ENCODE measurements at regions not wholly inside any gene's neighbourhood (a gene's known extent, or its start where the extent isn't known, plus 50 kb on each side); places are given as distances from the start of the nearest gene placed in this dataset.

DNA sequence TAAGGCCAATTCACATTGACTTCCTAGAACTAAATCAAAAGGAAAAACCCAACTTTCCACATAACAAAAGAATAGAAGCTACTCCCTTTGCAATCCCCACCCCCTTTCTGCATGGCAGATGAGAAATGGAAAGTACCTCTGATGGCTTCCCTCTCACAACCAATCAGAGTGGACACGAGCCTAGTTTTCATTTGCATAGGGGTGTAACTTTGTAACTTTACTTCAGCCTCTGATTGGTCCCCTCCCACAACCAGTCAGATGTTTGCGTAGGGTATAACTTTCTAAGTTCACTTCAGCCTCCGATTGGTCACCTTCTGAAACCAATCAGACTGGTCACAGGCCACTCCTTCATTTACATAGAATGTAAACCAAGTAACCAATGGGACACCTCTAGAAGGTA lies 328.5 kb downstream of the CDH26 start:
- POLR2A ChIA-PET: no interaction called here
- Histone ChIP-seq H3K27ac (ENCODE audit: extremely low read depth, low read depth, low read length) (no peak overlapping the region), H3K4me3 (ENCODE audit: low read depth, low read length) (no peak overlapping the region), H3K4me1 (ENCODE audit: control insufficient read depth, insufficient read depth, low read length) (no peaks in the 10 kb centered on the region), H3K9me3 (ENCODE audit: control insufficient read depth, insufficient read depth, low read depth, low read length) (no peaks in the 10 kb centered on the region; the same call in 1 of the 2 replicates), H3K36me3 (ENCODE audit: control insufficient read depth in 2 of 2, insufficient read depth in 1 of 2, low read length in 2 of 2) (no peaks in the 10 kb centered on the region)
- CTCF ChIA-PET: no interaction called here
- TF ChIP-seq ZNF391 (tag by site-specific recombination; IDR thresholded peaks at IDR 0.05; ENCODE audit: borderline replicate concordance, low read depth) (no peak), ZNF521 (tag by site-specific recombination; IDR thresholded peaks at IDR 0.05) (no peak), ZNF133 (tag by site-specific recombination; IDR thresholded peaks at IDR 0.05) (no peak), ZNF692 (tag by site-specific recombination; IDR thresholded peaks at IDR 0.05) (no peak), FEZF1 (tag by site-specific recombination; IDR thresholded peaks at IDR 0.05) (no peak), ZNF530 (tag by site-specific recombination; IDR thresholded peaks at IDR 0.05; ENCODE audit: low read depth) (no peak), ZNF837 (tag by site-specific recombination; IDR thresholded peaks at IDR 0.05) (no peak), TCF7L2 (IDR thresholded peaks at IDR 0.05; ENCODE audit: borderline replicate concordance, low read depth, low read length) (no peak), OVOL3 (tag by site-specific recombination; IDR thresholded peaks at IDR 0.05) (no peak), ZBTB20 (tag by site-specific recombination; IDR thresholded peaks at IDR 0.05) (no peak), TSHZ1 (tag by site-specific recombination; IDR thresholded peaks at IDR 0.05; ENCODE audit: borderline replicate concordance) (no peak), ZNF600 (tag by site-specific recombination; IDR thresholded peaks at IDR 0.05) (no peak), ZNF513 (tag by site-specific recombination; IDR thresholded peaks at IDR 0.05) (no peak), ZNF621 (tag by site-specific recombination; IDR thresholded peaks at IDR 0.05) (no peak), ZNF175 (tag by site-specific recombination; IDR thresholded peaks at IDR 0.05) (no peak)
- TF ChIP-seq, protein P1, sequence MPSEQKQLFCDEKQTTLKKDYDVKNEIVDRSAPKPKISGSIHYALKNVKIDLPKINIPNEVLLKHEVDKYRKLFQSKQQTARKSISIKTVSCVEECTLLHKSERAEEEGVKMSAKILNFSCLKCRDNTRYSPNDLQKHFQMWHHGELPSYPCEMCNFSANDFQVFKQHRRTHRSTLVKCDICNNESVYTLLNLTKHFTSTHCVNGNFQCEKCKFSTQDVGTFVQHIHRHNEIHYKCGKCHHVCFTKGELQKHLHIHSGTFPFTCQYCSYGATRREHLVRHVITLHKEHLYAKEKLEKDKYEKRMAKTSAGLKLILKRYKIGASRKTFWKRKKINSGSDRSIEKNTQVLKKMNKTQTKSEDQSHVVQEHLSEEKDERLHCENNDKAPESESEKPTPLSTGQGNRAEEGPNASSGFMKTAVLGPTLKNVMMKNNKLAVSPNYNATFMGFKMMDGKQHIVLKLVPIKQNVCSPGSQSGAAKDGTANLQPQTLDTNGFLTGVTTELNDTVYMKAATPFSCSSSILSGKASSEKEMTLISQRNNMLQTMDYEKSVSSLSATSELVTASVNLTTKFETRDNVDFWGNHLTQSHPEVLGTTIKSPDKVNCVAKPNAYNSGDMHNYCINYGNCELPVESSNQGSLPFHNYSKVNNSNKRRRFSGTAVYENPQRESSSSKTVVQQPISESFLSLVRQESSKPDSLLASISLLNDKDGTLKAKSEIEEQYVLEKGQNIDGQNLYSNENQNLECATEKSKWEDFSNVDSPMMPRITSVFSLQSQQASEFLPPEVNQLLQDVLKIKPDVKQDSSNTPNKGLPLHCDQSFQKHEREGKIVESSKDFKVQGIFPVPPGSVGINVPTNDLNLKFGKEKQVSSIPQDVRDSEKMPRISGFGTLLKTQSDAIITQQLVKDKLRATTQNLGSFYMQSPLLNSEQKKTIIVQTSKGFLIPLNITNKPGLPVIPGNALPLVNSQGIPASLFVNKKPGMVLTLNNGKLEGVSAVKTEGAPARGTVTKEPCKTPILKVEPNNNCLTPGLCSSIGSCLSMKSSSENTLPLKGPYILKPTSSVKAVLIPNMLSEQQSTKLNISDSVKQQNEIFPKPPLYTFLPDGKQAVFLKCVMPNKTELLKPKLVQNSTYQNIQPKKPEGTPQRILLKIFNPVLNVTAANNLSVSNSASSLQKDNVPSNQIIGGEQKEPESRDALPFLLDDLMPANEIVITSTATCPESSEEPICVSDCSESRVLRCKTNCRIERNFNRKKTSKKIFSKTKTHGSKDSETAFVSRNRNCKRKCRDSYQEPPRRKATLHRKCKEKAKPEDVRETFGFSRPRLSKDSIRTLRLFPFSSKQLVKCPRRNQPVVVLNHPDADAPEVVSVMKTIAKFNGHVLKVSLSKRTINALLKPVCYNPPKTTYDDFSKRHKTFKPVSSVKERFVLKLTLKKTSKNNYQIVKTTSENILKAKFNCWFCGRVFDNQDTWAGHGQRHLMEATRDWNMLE (tag by site-specific recombination; conservative IDR thresholded peaks at IDR 0.05; ENCODE audit: low read depth): no peak
- TF ChIP-seq, protein P2, sequence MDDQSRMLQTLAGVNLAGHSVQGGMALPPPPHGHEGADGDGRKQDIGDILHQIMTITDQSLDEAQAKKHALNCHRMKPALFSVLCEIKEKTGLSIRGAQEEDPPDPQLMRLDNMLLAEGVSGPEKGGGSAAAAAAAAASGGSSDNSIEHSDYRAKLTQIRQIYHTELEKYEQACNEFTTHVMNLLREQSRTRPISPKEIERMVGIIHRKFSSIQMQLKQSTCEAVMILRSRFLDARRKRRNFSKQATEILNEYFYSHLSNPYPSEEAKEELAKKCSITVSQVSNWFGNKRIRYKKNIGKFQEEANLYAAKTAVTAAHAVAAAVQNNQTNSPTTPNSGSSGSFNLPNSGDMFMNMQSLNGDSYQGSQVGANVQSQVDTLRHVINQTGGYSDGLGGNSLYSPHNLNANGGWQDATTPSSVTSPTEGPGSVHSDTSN (CRISPR knock-in tag; IDR thresholded peaks at IDR 0.05): no peak

Data from HEK293 (cell line).